Ovary (tissue), 7 donors: ENCODE measurements at regions not wholly inside any gene's neighbourhood (a gene's known extent, or its start where the extent isn't known, plus 50 kb on each side); places are given as distances from the start of the nearest gene placed in this dataset.

ENCODE experiments used
- DNase-seq, 5 donors: peaks; one replicate each; pipeline ENCODE4 v3.0.0-alpha.2; 2019 to 2020
- H3K27ac ChIP-seq, 2 donors: fragments of 200-600 bp; one replicate each; pipeline versions ENCODE4 v1.5.1 to v1.8.0; 2019 to 2022
- H3K27me3 ChIP-seq: fragments of 200-600 bp; one replicate; pipeline ENCODE4 v1.8.0; 2022
- H3K36me3 ChIP-seq: fragments of 200-600 bp; sonication (generic); one replicate; pipeline ENCODE4 v1.5.1; 2019
- H3K4me1 ChIP-seq: one replicate; pipeline ENCODE4 v1.8.1; 2013; ENCODE audit warnings: mild to moderate bottlenecking, moderate library complexity; ENCODE audit not compliant: insufficient read depth
- H3K4me3 ChIP-seq: fragments of 200-600 bp; sonication (generic); one replicate; pipeline ENCODE4 v1.5.1; 2017
- H3K9me3 ChIP-seq, 2 donors: fragments of 200-600 bp in 1 of 2; sonication (generic) in 1 of 2; one replicate each; pipeline versions ENCODE4 v1.5.1 to v1.8.1; 2013 to 2019; ENCODE audit warnings: mild to moderate bottlenecking in 1 of 2, moderate library complexity in 1 of 2
- CTCF ChIP-seq, 3 donors: fragments of 450-650 bp in 2 of 3; fragments of 200-600 bp in 1 of 3; IDR thresholded peaks; one replicate each; pipeline versions ENCODE4 v1.5.1 to v1.8.0; 2016 to 2022; ENCODE audit warnings: antibody characterized with exemption in 3 of 3, mild to moderate bottlenecking in 1 of 3
- EP300 ChIP-seq: sonication (generic); formaldehyde crosslinking; IDR thresholded peaks from one replicate; pipeline ENCODE4 v1.6.1; 2017; ENCODE audit warnings: antibody characterized with exemption
- POLR2A ChIP-seq: fragments of 450-650 bp; IDR thresholded peaks from one replicate; pipeline ENCODE4 v1.6.1; 2017; ENCODE audit warnings: antibody characterized with exemption, mild to moderate bottlenecking, moderate library complexity
- WGBS, 3 donors: extraction: QIAGEN DNeasy Blood & Tissue Kit in 1 of 3; methylation state at CpG; one replicate each; pipeline versions ENCODE4 v1.1.5 to v1.1.7; 2013 to 2017; 5-methylcytosine and 5-hydroxymethylcytosine counted together
- intact Hi-C, 4 donors: fragments of 100-400 bp; cut with DNase I; formaldehyde crosslinking; loops; one replicate each; pipeline versions ENCODE4 v1.11.0 to v1.15.1; 2022 to 2023
- donor health status: DM: no; HTN: no; CAD: no; lungs with moderate emphysema.
- donor health status: DM: no; HTN: no; CAD: no.
- donor health status: Bipolar disorder and iron deficiency.
- donor health status: DM: no; HTN: no; CAD: no.
- donor health status: DM: yes; HTN: yes; CAD: no.

DNA sequence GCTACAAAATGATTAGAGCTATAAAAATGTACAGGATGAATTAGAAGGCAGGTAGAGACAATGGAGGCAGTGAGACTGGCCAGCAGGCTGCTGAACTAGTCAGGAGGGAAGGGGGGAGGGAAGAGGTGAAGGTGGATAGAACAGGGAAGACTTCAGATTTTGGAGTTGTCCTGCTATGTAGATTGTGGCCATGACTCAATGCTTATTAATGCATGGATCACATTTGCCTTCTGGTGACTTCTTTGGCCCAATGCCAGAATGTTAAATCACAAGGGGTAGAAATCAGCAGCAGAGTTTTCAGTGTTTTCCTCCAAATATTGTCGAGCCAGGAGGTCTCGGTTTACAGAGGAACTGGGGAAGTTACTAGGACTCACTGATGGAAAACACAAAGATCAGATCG lies 346.6 kb downstream of the AASDHPPT start:
- H3K4me1 ChIP-seq: no peaks in the 10 kb centered on the region
- no peak for TF ChIP-seq EP300
- no peak for TF ChIP-seq CTCF (IDR thresholded peaks at IDR 0.05)
- H3K36me3 ChIP-seq: no peaks in the 10 kb centered on the region
- H3K4me3 ChIP-seq: no peak overlapping the region
- H3K9me3 ChIP-seq: no peaks in the 10 kb centered on the region
- no peaks in the 10 kb centered on the region for H3K27me3 ChIP-seq
- 82 to 84% (median 83%) methylated on average over 3 of the region's 3 CpGs for WGBS, 3 donors
- no peak overlapping the region for H3K27ac ChIP-seq
- intact Hi-C loops: no loop called here
- DNase-seq: no peak

- no peaks in the 10 kb centered on the region for H3K36me3 ChIP-seq
- intact Hi-C loops: no loop called here
- no peak overlapping the region for H3K4me3 ChIP-seq
- H3K9me3 ChIP-seq: no peaks in the 10 kb centered on the region
- WGBS, 3 donors: 63 to 85% (median 69%) methylated on average over 2 of the region's 2 CpGs
- H3K27ac ChIP-seq: no peak overlapping the region
- TF ChIP-seq CTCF (IDR thresholded peaks at IDR 0.05): no peak
- no peak for TF ChIP-seq POLR2A
- TF ChIP-seq EP300: no peak
- no peaks in the 10 kb centered on the region for H3K27me3 ChIP-seq
- no peak for DNase-seq
- H3K4me1 ChIP-seq: no peaks in the 10 kb centered on the region
Measured at GRCh38 chr11:106425819-106426218, 348.4 kb downstream of the AASDHPPT start.

DNA sequence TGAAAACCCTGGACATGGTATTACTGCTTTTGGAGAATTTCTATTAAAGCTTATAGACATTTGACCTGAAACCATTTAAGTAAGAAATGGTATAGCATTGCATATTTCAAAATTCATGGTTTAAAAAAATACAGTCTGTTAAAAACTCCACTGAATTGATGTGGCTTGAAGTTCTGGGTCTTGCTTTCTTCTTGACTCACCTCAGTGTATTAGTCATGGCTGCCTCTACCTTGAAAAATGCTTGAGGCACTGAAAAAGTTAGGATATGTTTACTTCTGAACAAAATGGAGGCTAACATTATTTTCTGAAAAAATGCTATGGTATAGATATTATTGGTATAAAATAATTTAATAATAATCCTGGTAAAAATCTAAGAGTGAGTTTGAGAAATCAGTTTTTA lies 349.2 kb downstream of the AASDHPPT start:
- Histone ChIP-seq H3K4me3 (no peak overlapping the region), H3K27ac (no peak overlapping the region), H3K4me1 (no peaks in the 10 kb centered on the region), H3K9me3 (no peaks in the 10 kb centered on the region), H3K27me3 (no peaks in the 10 kb centered on the region), H3K36me3 (no peaks in the 10 kb centered on the region)
- TF ChIP-seq EP300 (no peak), POLR2A (no peak), CTCF (IDR thresholded peaks at IDR 0.05) (no peak)
- DNase-seq: no peak
- intact Hi-C loops: no loop called here

DNA sequence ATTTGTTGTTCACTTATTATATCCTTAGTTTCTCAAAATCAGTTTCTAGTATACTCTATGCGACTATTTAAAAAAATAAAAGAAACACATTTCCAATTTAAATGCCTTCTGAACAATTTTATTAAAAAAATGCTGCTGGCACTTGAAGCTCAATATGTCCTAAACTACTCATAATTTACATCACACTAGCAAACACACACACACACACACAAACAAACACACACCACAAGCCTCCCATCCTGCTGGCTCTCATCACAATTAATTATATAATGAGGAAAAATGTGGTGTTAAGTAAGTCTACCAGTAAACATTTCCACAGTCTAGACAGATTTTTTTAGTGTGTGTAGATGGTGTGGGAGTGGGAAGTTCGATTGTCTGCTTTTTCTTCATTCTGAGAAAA lies 350.3 kb downstream of the AASDHPPT start:
- WGBS, 3 donors: 65 to 72% (median 66%) methylated on average over 2 of the region's 2 CpGs
- H3K9me3 ChIP-seq: no peaks in the 10 kb centered on the region
- intact Hi-C loops: no loop called here
- H3K27me3 ChIP-seq: no peaks in the 10 kb centered on the region
- H3K27ac ChIP-seq: no peak overlapping the region
- H3K4me1 ChIP-seq: no peaks in the 10 kb centered on the region
- H3K36me3 ChIP-seq: no peaks in the 10 kb centered on the region
- no peak for DNase-seq
- TF ChIP-seq EP300 (no peak), POLR2A (no peak), CTCF (IDR thresholded peaks at IDR 0.05) (no peak)
- H3K4me3 ChIP-seq: no peak overlapping the region

GRCh38 chr11:106442032-106442431 lies 364.6 kb downstream of the AASDHPPT start:
- intact Hi-C loops: no loop called here
- 68 to 79% (median 74%) methylated on average over 1 of the region's 1 CpG for WGBS, 3 donors
- Histone ChIP-seq H3K36me3 (no peaks in the 10 kb centered on the region), H3K4me1 (no peaks in the 10 kb centered on the region), H3K27ac (no peak overlapping the region), H3K9me3 (no peaks in the 10 kb centered on the region), H3K27me3 (no peaks in the 10 kb centered on the region), H3K4me3 (no peak overlapping the region)
- TF ChIP-seq CTCF (IDR thresholded peaks at IDR 0.05): no peak
- no peak for TF ChIP-seq POLR2A
- TF ChIP-seq EP300: no peak
- DNase-seq: no peak
